ENCODE measurements at regions not wholly inside any gene's neighbourhood (a gene's known extent, or its start where the extent isn't known, plus 50 kb on each side); places are given as distances from the start of the nearest gene placed in this dataset.

DNA sequence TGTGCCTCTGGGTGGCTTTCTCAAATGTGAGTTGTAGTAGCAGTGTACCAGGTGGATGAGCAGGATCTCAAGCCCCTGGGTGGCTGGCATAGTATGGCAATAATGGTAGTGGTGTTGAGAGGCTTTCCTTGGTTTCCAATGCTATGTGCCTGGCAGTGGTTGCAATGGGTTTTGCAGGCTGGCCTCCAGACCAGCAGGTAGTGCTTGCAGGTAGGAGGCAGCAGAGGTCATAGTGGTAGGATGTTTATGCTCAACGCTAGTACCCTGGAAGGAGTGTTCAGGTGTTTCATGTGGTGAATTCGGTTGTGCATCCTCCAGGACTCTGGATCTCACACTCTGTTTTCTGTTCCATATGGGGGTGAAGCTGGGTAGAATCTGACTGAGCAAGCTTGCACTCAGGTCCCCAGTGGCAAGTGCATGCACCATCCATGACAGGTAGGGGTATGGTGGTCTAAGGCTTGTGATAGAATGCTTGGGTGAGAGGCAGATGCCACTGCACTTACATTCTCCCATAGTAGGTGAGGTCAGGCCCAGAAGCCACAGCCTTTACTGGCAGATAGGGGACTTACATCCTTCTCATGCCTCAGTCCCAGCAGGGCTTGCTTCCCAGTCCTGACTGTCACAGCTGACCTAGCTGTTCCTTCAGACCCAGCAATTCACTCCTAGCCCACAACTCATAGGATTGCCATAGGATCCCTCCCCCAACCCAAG, 410.5 kb upstream of the LRRC7 start:
- Histone ChIP-seq H3K27me3 (ENCODE audit: control insufficient read depth in 1 of 2, insufficient read depth in 2 of 2, low read length in 2 of 2) (no peaks in the 10 kb centered on the region), H3K27ac (ENCODE audit: low read depth in 2 of 2, low read length in 1 of 2) (no peak overlapping the region), H3K4me1 (ENCODE audit: control insufficient read depth in 2 of 2, insufficient read depth in 2 of 2, low read length in 1 of 2) (no peaks in the 10 kb centered on the region), H3K4me3 (ENCODE audit: low read depth in 1 of 2, low read length in 2 of 2) (no peak overlapping the region), H3K36me3 (ENCODE audit: control insufficient read depth in 2 of 2, insufficient read depth in 2 of 2, low read length in 1 of 2) (no peaks in the 10 kb centered on the region), H3K9me3 (ENCODE audit: control insufficient read depth in 2 of 2, insufficient read depth in 1 of 2, low read depth in 1 of 2, low read length in 1 of 2) (no peaks in the 10 kb centered on the region)
- 93 to 94% methylated on average over 2 of the region's 2 CpGs for whole genome bisulfite sequencing, 2 donors

- no peaks in the 10 kb centered on the region for H3K9me3 ChIP-seq (ENCODE audit: control insufficient read depth in 2 of 2, insufficient read depth in 1 of 2, low read depth in 1 of 2, low read length in 1 of 2)
- no peaks in the 10 kb centered on the region for H3K4me1 ChIP-seq (ENCODE audit: control insufficient read depth in 2 of 2, insufficient read depth in 2 of 2, low read length in 1 of 2)
- H3K4me3 ChIP-seq (ENCODE audit: low read depth in 1 of 2, low read length in 2 of 2) = no peak overlapping the region
- WGBS, 2 donors = 88 to 91% methylated on average over 2 of the region's 2 CpGs
- no peaks in the 10 kb centered on the region for H3K36me3 ChIP-seq (ENCODE audit: control insufficient read depth in 2 of 2, insufficient read depth in 2 of 2, low read length in 1 of 2)
- no peak overlapping the region for H3K27ac ChIP-seq (ENCODE audit: low read depth in 2 of 2, low read length in 1 of 2)
- no peaks in the 10 kb centered on the region for H3K27me3 ChIP-seq (ENCODE audit: control insufficient read depth in 1 of 2, insufficient read depth in 2 of 2, low read length in 2 of 2)
These were observed 404.5 kb upstream of the LRRC7 start for GRCh38 chr1:69163241-69163640.

GRCh38 chr1:69163779-69164178, 403.9 kb upstream of the LRRC7 start:
- H3K36me3 ChIP-seq (ENCODE audit: control insufficient read depth in 2 of 2, insufficient read depth in 2 of 2, low read length in 1 of 2) = no peaks in the 10 kb centered on the region
- no peaks in the 10 kb centered on the region for H3K4me1 ChIP-seq (ENCODE audit: control insufficient read depth in 2 of 2, insufficient read depth in 2 of 2, low read length in 1 of 2)
- H3K27me3 ChIP-seq (ENCODE audit: control insufficient read depth in 1 of 2, insufficient read depth in 2 of 2, low read length in 2 of 2) = no peaks in the 10 kb centered on the region
- no peak overlapping the region for H3K4me3 ChIP-seq (ENCODE audit: low read depth in 1 of 2, low read length in 2 of 2)
- no peak overlapping the region for H3K27ac ChIP-seq (ENCODE audit: low read depth in 2 of 2, low read length in 1 of 2)
- no peaks in the 10 kb centered on the region for H3K9me3 ChIP-seq (ENCODE audit: control insufficient read depth in 2 of 2, insufficient read depth in 1 of 2, low read depth in 1 of 2, low read length in 1 of 2)

GRCh38 chr1:69167876-69168275, 399.8 kb upstream of the LRRC7 start:
- Histone ChIP-seq H3K27ac (ENCODE audit: low read depth in 2 of 2, low read length in 1 of 2) (no peak overlapping the region), H3K27me3 (ENCODE audit: control insufficient read depth in 1 of 2, insufficient read depth in 2 of 2, low read length in 2 of 2) (no peaks in the 10 kb centered on the region), H3K4me1 (ENCODE audit: control insufficient read depth in 2 of 2, insufficient read depth in 2 of 2, low read length in 1 of 2) (no peaks in the 10 kb centered on the region), H3K9me3 (ENCODE audit: control insufficient read depth in 2 of 2, insufficient read depth in 1 of 2, low read depth in 1 of 2, low read length in 1 of 2) (peaks cover 0 to 5% of the 10 kb centered on the region in 2 donors), H3K36me3 (ENCODE audit: control insufficient read depth in 2 of 2, insufficient read depth in 2 of 2, low read length in 1 of 2) (no peaks in the 10 kb centered on the region), H3K4me3 (ENCODE audit: low read depth in 1 of 2, low read length in 2 of 2) (no peak overlapping the region)
- WGBS, 2 donors = 77 to 78% methylated on average over 3 of the region's 3 CpGs

DNA sequence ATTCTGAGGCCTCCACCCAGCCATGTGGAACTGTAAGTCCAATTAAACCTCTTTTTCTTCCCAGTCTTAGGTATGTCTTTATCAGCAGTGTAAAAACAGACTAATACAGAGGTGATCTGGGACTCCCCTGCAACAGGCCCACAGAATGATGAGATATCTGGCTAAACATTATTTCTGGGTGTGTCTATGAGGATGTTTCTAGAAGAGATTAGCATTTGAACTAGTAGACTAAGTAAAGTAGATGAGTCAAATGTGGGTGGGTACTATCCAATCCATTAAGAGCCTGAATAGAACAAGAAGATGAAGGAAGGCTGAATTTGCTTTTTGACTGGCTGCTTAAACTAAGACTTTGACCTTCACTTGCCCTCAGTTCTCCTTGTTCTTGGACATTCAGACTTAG, 396.5 kb upstream of the LRRC7 start:
- no peaks in the 10 kb centered on the region for H3K27me3 ChIP-seq (ENCODE audit: control insufficient read depth in 1 of 2, insufficient read depth in 2 of 2, low read length in 2 of 2)
- H3K27ac ChIP-seq (ENCODE audit: low read depth in 2 of 2, low read length in 1 of 2) = no peak overlapping the region
- H3K9me3 ChIP-seq (ENCODE audit: control insufficient read depth in 2 of 2, insufficient read depth in 1 of 2, low read depth in 1 of 2, low read length in 1 of 2) = peaks cover 0 to 5% of the 10 kb centered on the region in 2 donors
- H3K4me1 ChIP-seq (ENCODE audit: control insufficient read depth in 2 of 2, insufficient read depth in 2 of 2, low read length in 1 of 2) = no peaks in the 10 kb centered on the region
- no peak overlapping the region for H3K4me3 ChIP-seq (ENCODE audit: low read depth in 1 of 2, low read length in 2 of 2)
- H3K36me3 ChIP-seq (ENCODE audit: control insufficient read depth in 2 of 2, insufficient read depth in 2 of 2, low read length in 1 of 2) = no peaks in the 10 kb centered on the region

GRCh38 chr1:69172003-69173000, 395.4 kb upstream of the LRRC7 start:
- Histone ChIP-seq H3K36me3 (ENCODE audit: control insufficient read depth in 2 of 2, insufficient read depth in 2 of 2, low read length in 1 of 2) (no peaks in the 10 kb centered on the region), H3K27me3 (ENCODE audit: control insufficient read depth in 1 of 2, insufficient read depth in 2 of 2, low read length in 2 of 2) (no peaks in the 10 kb centered on the region), H3K27ac (ENCODE audit: low read depth in 2 of 2, low read length in 1 of 2) (no peak overlapping the region), H3K4me3 (ENCODE audit: low read depth in 1 of 2, low read length in 2 of 2) (no peak overlapping the region), H3K9me3 (ENCODE audit: control insufficient read depth in 2 of 2, insufficient read depth in 1 of 2, low read depth in 1 of 2, low read length in 1 of 2) (peaks cover 0 to 5% of the 10 kb centered on the region in 2 donors), H3K4me1 (ENCODE audit: control insufficient read depth in 2 of 2, insufficient read depth in 2 of 2, low read length in 1 of 2) (no peaks in the 10 kb centered on the region)
- WGBS, 2 donors = 61 to 66% methylated on average over 7 of the region's 7 CpGs

DNA sequence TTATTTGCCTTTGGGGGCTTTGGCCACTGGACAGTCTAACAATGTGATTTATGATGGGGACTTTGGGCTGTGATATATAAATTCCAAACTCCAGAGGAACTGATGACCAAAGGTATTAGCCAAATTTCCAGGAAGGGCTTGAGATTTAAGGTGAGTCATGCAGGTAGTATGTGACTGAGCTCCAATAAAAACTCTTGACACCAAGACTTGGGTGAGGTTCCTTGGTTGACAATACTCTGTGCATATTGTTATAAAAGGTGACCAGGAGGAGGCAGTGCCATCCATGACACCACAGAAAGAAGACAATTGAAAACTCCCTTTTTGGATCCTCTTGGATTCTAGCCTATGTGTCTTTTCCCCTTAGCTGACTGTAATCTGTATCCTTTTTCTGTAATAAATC, 392.7 kb upstream of the LRRC7 start:
- no peaks in the 10 kb centered on the region for H3K27me3 ChIP-seq (ENCODE audit: control insufficient read depth in 1 of 2, insufficient read depth in 2 of 2, low read length in 2 of 2)
- no peak overlapping the region for H3K27ac ChIP-seq (ENCODE audit: low read depth in 2 of 2, low read length in 1 of 2)
- peaks cover 0 to 3% of the 10 kb centered on the region in 2 donors for H3K9me3 ChIP-seq (ENCODE audit: control insufficient read depth in 2 of 2, insufficient read depth in 1 of 2, low read depth in 1 of 2, low read length in 1 of 2)
- no peaks in the 10 kb centered on the region for H3K4me1 ChIP-seq (ENCODE audit: control insufficient read depth in 2 of 2, insufficient read depth in 2 of 2, low read length in 1 of 2)
- H3K36me3 ChIP-seq (ENCODE audit: control insufficient read depth in 2 of 2, insufficient read depth in 2 of 2, low read length in 1 of 2) = no peaks in the 10 kb centered on the region
- H3K4me3 ChIP-seq (ENCODE audit: low read depth in 1 of 2, low read length in 2 of 2) = no peak overlapping the region

GRCh38 chr1:69180358-69180757, 387.4 kb upstream of the LRRC7 start:
- H3K4me1 ChIP-seq (ENCODE audit: control insufficient read depth in 2 of 2, insufficient read depth in 2 of 2, low read length in 1 of 2) = no peaks in the 10 kb centered on the region
- no peaks in the 10 kb centered on the region for H3K9me3 ChIP-seq (ENCODE audit: control insufficient read depth in 2 of 2, insufficient read depth in 1 of 2, low read depth in 1 of 2, low read length in 1 of 2)
- no peak overlapping the region for H3K27ac ChIP-seq (ENCODE audit: low read depth in 2 of 2, low read length in 1 of 2)
- H3K36me3 ChIP-seq (ENCODE audit: control insufficient read depth in 2 of 2, insufficient read depth in 2 of 2, low read length in 1 of 2) = no peaks in the 10 kb centered on the region
- H3K4me3 ChIP-seq (ENCODE audit: low read depth in 1 of 2, low read length in 2 of 2) = no peak overlapping the region
- H3K27me3 ChIP-seq (ENCODE audit: control insufficient read depth in 1 of 2, insufficient read depth in 2 of 2, low read length in 2 of 2) = no peaks in the 10 kb centered on the region

- no peak overlapping the region for H3K4me3 ChIP-seq (ENCODE audit: low read depth in 1 of 2, low read length in 2 of 2)
- H3K27ac ChIP-seq (ENCODE audit: low read depth in 2 of 2, low read length in 1 of 2) = no peak overlapping the region
- H3K36me3 ChIP-seq (ENCODE audit: control insufficient read depth in 2 of 2, insufficient read depth in 2 of 2, low read length in 1 of 2) = no peaks in the 10 kb centered on the region
- no peaks in the 10 kb centered on the region for H3K27me3 ChIP-seq (ENCODE audit: control insufficient read depth in 1 of 2, insufficient read depth in 2 of 2, low read length in 2 of 2)
- H3K9me3 ChIP-seq (ENCODE audit: control insufficient read depth in 2 of 2, insufficient read depth in 1 of 2, low read depth in 1 of 2, low read length in 1 of 2) = no peaks in the 10 kb centered on the region
- H3K4me1 ChIP-seq (ENCODE audit: control insufficient read depth in 2 of 2, insufficient read depth in 2 of 2, low read length in 1 of 2) = no peaks in the 10 kb centered on the region
These were observed 382.3 kb upstream of the LRRC7 start for GRCh38 chr1:69185378-69185777.

DNA sequence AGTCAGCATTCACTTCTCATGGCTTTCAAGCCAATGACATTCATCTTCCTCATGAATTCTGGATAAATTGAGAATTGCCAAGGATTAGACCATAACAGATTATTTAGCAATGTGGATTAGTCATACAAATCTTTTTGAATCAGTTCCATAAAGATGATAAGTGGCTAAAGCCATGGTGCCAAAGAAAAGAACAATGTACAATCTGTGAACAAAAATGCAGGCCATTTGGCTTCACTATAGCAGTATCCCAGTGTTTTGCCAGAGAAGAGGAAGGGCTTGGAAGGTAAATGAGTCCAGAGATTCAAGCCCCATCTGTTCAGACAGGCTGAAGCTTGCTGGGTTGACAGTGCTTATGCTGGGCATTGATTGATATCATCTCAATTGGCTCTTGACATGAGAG, 376.4 kb upstream of the LRRC7 start:
- no peak overlapping the region for H3K27ac ChIP-seq (ENCODE audit: low read depth in 2 of 2, low read length in 1 of 2)
- no peak overlapping the region for H3K4me3 ChIP-seq (ENCODE audit: low read depth in 1 of 2, low read length in 2 of 2)
- H3K4me1 ChIP-seq (ENCODE audit: control insufficient read depth in 2 of 2, insufficient read depth in 2 of 2, low read length in 1 of 2) = no peaks in the 10 kb centered on the region
- H3K9me3 ChIP-seq (ENCODE audit: control insufficient read depth in 2 of 2, insufficient read depth in 1 of 2, low read depth in 1 of 2, low read length in 1 of 2) = no peaks in the 10 kb centered on the region
- no peaks in the 10 kb centered on the region for H3K27me3 ChIP-seq (ENCODE audit: control insufficient read depth in 1 of 2, insufficient read depth in 2 of 2, low read length in 2 of 2)
- no peaks in the 10 kb centered on the region for H3K36me3 ChIP-seq (ENCODE audit: control insufficient read depth in 2 of 2, insufficient read depth in 2 of 2, low read length in 1 of 2)
